ENCODE measurements at regions not wholly inside any gene's neighbourhood (a gene's known extent, or its start where the extent isn't known, plus 50 kb on each side); places are given as distances from the start of the nearest gene placed in this dataset.

- TF ChIP-seq CTCF (IDR thresholded peaks at IDR 0.05) = no peak
- no peak for TF ChIP-seq EP300 (IDR thresholded peaks at IDR 0.05)
Measured at GRCh38 chr18:78826631-78827030, 153.0 kb upstream of the SALL3 start.

All from sigmoid colon (tissue), 4 donors.